Muscle of back (tissue), 3 donors: ENCODE measurements at regions not wholly inside any gene's neighbourhood (a gene's known extent, or its start where the extent isn't known, plus 50 kb on each side); places are given as distances from the start of the nearest gene placed in this dataset.
"Not testable (repeated sequence)": the region's sequence is repeated elsewhere in the genome, so short reads cannot be mapped to it uniquely, and the experiment has no call there.

Experiments
- DNase-seq, 3 donors: peaks; one replicate each; pipeline versions ENCODE4 v3.0.0 to v3.0.0-alpha.2; 2013

DNA sequence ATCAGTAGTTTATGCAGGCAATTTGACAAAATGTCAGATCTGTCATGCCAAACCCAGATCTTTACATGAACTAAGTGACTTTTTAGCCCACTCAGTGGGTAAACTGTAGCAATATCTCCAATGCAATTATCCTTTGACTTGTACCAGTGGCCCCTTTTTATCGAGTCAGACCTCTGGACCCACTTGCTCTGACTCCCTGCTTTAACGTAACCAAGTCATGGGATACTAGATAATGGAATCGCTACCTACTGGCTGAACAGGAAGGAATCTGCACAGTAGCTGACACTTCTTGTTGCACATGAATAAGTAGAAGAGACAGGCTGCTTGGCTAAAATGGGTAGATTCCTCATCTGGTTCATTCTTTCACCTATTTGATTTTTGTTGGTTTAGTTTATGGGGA is 128.4 kb upstream of the LYPLAL1 start:
- DNase-seq: no peak

DNA sequence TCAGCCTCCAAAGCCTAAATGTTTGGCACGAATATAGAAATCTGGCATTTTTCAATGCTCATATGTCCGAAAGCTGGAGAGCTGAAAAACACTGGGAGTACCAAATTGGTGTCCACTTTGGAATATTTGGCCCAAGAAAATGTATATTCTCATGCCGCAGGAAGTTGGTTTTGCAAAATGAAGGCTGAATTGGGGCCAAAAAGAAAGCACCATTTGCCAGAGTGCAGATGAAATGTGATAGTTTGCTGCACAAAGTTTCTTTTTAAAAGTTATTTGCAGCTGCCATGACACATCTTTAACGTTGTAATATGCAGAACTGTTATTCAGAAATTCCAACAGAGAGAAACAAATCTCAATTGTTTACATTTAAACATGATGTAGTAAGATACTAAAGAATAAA is 124.2 kb upstream of the LYPLAL1 start:
- peak; percentile 41 to 80 (median 47) for DNase-seq

DNA sequence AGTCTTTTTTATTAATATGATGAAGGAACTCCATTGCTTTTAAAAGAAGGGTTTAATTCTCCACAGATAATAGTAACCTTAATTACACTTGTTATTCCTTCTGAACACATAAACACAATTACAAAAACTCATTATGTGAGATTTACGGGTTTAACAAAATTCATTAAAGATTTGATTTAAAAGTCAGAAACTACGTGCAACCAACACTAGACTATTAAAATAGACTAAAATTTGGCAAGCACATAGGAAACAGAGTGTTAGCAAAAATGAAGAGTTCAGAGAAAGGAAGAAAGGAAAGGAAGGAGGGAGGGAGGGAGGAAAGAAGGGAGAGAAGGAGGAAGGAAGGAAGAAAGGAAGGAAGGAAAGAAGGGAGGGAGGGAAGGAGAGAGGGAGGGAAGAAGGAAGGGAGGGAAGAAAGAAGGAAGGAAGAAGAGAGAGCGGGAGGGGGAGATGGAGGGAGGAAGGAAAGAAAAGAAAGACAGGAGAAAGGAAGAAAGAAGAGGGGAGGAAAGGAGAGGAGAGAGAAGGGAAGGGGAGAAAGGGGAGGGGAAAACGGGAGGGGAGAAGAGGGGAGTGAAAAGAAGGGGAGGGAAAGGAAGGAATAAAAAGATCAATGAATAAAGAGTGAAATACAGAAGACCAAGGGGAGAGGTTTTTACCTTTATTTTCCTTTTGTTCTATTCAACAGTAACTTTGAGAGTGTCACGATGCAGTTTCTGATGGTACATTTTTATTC is 123.4 kb upstream of the LYPLAL1 start:
- no peak for DNase-seq

DNA sequence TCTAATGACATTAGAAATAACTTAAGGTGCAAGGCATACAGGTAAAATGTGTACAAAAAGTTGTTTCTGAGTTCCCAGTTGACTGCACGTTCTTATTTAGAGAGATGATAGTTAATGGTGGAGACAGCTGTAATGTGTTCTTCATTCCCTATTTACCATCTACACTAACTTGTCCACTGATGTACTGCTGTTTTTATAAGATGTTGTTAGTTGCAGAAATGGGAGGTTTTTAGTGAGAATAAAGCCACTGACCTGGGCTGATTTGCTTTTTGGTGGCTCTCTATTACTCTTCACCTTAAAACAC is 122.9 kb upstream of the LYPLAL1 start:
- DNase-seq: no peak

GRCh38 chr1:219051547-219051946 is 122.1 kb upstream of the LYPLAL1 start:
- DNase-seq: no peak

DNA sequence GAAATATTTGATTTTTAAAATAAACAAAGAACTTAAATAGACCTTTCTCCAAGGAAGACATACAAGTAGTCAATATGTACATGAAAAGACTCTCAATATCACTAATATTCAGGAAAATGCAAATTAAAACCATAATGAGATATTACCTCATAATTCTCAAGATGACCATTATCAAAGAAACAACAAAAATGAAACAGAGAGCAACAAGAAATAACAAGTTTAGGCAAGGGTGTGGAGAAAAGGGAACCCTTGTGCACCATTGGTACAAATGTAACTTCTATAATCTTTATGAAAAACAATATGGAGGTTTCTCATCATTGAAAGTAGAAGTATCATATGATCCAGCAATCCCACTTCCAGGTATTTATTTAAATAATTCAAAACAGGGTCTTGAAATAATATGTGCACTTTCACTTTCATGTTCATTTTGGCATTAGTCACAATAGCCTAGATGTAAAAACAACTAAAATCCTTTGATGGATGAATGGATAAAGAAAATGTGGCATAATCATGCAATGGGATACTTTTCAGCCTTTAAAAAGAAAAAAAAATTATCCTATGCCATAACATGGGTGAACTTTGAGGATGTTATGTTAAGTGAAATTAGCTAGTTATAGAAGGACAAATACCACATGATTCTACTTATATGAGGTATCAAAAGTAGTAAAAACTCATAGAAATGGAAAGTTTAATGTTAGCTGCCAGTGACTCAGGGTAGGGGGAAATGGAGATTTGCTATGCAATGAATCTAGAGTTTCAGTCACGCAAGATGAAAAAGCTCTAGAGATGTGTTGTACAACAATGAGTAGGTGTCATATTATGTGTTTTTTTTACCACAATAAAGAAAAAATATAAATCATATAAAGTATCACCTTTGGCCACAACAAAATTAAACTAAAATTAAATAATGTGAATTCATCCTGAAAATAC is 114.5 kb upstream of the LYPLAL1 start:
- no peak for DNase-seq

GRCh38 chr1:219060798-219061197 is 112.9 kb upstream of the LYPLAL1 start:
- DNase-seq: no peak

- no peak for DNase-seq
These were observed 111.5 kb upstream of the LYPLAL1 start for GRCh38 chr1:219062161-219062560.

DNA sequence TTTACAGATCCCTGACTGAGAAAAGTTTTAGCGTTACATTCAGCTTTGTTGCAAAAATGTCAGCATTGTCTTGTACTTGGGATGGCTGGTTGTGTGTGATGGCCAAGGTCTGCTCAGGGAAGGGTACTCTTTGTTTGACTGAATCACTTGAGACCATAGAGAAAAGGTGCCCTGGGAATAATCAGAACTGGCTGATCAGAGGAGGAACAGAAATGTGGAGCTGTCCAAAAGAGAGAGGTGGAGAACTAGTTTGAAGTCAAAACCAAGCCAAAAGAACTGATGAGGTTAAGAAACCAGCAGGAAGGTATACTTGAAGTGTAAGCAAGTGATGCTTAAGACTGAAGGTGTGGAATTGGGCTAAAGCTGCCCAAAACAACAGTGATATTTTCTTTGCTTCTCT is 107.6 kb upstream of the LYPLAL1 start:
- DNase-seq: peak in 1 of 3 donors; percentile 20

DNA sequence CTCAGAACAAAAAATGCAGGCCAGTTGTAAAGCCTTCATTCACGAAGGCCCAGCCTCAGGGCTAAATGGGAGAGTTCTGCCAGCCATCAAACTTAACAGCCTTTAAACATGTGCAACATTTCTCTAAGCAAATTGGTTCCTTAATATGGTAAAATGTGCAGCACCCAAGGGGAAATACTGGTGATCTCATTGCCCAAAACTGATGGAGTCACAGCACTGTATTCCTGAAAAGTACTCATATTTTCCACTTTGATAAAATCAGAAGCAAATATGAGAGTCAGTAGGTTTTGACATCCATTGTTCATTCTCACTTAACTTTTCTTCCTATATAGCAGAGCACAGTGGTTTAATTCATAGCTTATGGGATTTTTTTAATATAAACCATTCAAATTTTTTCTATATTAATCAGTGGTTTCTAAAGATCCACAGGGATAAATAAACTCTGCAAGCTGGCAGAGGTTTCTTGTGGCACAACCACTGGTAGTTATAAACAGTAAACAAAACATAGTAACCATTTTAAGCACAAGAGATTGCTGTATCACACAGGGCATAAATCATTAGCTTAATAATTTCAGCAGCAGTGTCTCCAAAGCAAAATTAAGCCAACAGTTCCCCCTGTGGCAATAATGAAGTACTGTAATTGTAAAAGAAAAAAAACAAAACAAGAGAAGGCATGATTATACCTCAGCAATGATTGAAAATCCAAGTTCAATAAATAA is 106.9 kb upstream of the LYPLAL1 start:
- DNase-seq: peak; percentile 62 to 84 (median 65)

DNA sequence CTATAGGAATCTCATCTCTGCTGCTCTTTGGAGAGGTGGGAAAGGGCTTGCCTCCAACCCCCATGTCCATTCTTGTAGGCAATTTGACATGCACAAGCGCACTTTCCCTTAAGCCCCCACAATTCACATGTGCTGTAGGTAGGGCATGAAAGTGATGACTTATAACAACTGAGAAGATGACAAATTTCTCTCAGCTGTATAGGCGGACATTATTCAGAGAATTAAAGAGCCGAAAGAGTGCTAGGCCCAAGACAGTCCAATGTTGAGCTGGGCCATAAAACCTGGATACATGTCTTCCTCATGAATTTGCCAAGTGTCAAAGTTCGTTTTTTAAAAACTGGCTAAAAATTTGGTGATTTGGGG is 106.3 kb upstream of the LYPLAL1 start:
- DNase-seq: no peak

GRCh38 chr1:219070395-219070794 is 103.3 kb upstream of the LYPLAL1 start:
- not testable (repeated sequence) for DNase-seq

GRCh38 chr1:219071209-219071608 is 102.5 kb upstream of the LYPLAL1 start:
- DNase-seq: no peak

DNA sequence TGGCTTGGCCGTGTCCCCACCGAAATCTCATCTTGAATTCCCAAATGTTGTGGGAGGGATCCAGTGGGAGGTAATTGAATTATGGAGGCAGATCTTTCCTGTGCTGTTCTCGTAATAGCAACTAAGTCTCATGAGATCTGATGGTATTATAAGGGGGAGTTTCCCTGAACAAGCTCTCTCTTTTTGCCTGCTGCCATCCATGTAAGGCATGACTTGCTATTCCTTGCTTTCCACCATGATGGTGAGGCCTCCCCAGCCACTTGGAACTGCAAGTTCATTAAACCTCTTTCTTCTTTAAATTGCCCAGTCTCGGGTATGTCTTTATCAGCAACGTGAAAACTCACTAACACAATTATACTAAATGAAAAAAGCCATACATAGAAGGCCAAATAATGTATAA is 101.3 kb upstream of the LYPLAL1 start:
- DNase-seq: no peak

DNA sequence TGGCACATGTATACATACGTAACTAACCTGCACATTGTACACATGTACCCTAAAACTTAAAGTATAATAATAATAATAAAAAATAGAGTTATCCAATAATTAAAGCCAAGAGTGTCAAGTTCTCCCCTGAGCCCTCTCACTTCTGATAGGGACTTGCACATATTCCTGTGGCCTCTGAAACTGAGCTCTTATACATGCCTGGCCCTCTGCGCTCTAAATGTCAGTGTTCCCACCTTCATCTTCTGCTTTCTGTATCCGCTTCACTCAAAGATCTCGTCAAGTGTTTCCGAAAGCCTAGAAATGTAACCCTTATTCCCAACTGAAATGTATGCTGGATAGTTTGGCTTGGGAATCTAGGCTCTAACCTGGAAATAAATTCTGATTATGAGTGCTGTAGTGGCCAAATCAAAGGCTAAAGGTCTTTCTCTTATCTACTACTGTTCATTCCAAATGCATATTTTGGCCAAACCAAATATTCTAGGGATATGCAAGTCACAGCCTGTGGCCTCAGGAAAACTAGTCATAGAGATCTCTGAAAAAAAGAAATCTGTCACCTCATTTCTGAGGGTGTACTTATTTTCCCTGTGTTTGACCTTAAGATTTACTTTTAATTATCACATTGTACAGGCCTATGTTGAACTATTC is 99.5 kb upstream of the LYPLAL1 start:
- no peak for DNase-seq

GRCh38 chr1:219075121-219075879 is 98.4 kb upstream of the LYPLAL1 start:
- peak; percentile 43 to 88 (median 63) for DNase-seq

- DNase-seq: no peak
These were observed 97.2 kb upstream of the LYPLAL1 start for GRCh38 chr1:219076326-219076937.

DNA sequence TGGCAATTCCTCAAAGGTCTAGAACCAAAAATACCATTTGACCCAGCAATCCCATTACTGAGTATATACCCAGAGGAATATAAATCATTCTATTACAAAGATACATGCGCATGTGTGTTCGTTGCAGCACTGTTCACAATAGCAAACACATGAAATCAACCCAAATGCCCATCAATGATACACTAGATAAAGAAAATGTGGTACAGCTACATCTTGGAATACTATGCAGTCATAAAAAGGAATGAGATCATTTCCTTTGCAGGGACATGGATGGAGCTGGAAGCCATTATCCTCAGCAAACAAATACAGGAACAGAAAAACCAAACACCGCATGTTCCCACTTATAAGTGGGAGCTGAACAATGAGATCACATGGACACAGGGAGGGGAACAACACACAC is 95.9 kb upstream of the LYPLAL1 start:
- DNase-seq: not testable (repeated sequence)

DNA sequence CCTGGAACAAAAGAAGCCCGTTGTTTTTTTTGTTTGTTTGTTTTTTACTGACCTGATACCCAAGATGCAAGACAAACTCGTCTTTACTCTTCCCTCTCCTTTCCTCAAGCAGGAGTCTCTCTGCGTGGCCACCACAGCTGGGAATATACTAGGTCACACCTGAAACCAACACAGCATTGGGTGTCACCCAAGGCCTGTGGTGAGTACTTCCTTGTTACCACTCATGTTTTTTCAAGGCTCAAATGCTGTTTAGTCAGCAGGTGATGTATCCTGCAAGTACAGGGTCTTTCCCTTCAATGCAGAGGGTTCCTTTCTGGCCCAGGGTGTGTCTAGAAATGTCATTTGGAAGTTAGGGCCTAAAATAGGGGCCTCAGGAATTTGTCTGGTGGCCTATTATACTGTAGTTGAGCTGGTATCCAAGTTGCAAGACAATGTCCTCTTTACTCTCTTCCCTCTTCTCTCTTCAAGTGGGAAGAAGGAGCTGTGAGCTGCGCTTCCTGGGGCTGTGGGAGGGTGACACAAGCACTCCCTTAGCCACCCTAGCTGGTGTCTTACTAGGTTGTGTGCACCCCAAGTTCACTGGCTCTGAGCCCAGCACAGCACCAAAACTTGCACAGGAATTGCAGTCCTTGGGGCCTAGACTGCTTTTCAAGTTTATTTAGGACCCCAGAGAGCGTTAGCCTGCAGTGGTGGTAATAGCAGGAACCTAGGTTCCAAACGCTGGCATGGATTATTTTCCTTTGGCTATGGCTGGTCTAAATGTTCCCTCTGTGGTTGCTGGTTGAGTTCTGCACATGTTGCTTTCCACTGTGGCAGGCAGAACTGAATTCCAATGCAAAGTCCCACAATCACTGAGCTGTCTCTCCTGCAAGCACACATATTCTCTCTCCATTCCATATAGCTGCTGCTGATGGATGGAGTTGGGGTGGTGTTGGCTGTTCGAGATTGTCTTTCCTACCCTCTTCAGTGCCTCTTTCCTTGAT is 91.4 kb upstream of the LYPLAL1 start:
- DNase-seq: no peak

DNA sequence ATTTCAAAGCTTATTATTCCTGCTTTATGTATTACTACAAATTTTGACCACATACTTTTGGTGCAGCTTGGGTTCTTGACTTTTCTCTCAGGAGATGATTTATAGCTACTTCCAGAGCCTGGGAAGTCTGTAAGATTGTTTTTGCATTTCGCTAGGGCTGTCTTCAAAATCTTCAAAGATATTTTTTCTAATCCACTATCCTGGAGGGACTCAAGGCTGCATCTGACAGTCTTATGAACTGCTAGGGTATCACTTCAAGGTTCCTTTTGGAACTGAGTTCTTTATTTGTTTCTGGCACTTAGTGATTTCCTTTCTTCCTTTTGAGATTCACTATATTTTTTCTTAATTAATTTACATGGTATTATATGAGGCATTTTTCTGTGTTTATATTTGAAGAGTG is 90.0 kb upstream of the LYPLAL1 start:
- DNase-seq: no peak
